ENCODE measurements at regions not wholly inside any gene's neighbourhood (a gene's known extent, or its start where the extent isn't known, plus 50 kb on each side); places are given as distances from the start of the nearest gene placed in this dataset.

- H3K27me3 ChIP-seq (ENCODE audit: insufficient read depth, low read length) = no peaks in the 10 kb centered on the region
- RAD21 ChIA-PET (ENCODE audit: low non-redundant PET in 1 of 2, low total read pairs in 2 of 2, uncharacterized antibody in 2 of 2, unreplicated experiment in 2 of 2) = no interaction called here
- H3K4me2 ChIP-seq (ENCODE audit: low read length) = no peak overlapping the region
- H3K27ac ChIP-seq (ENCODE audit: low read depth, low read length) = no peak overlapping the region
- H3K4me3 ChIP-seq (replicated peaks in 1 of 2; ENCODE audit: low read depth in 1 of 2, low read length in 2 of 2) = no peak overlapping the region
- no peaks in the 10 kb centered on the region for H3K4me1 ChIP-seq (ENCODE audit: control insufficient read depth in 1 of 2, insufficient read depth in 2 of 2, low read length in 2 of 2)
- H3K9ac ChIP-seq (ENCODE audit: low read length) = no peak overlapping the region
- H3K79me2 ChIP-seq (ENCODE audit: insufficient read depth, low read length) = no peaks in the 10 kb centered on the region
- DNase-seq (ENCODE audit: low read depth, low spot score) (no peak), ATAC-seq (no peak)
- no TSS peak for BruUV-seq (replicated peaks)
- intact Hi-C loops (cut with micrococcal nuclease) = no loop called here
- CTCF ChIA-PET = no interaction called here
- no peaks in the 10 kb centered on the region for H3K9me2 ChIP-seq (ENCODE audit: insufficient read depth)
- TF ChIP-seq YY1 (IDR thresholded peaks at IDR 0.05; ENCODE audit: extremely low read depth, insufficient replicate concordance, low read depth, low read length) (no peak), SIN3A (IDR thresholded peaks at IDR 0.05; ENCODE audit: low read depth) (no peak), RAD21 (IDR thresholded peaks at IDR 0.05; ENCODE audit: low read depth) (no peak), ZFX (IDR thresholded peaks at IDR 0.05) (no peak), SP1 (IDR thresholded peaks at IDR 0.05; ENCODE audit: low read depth) (no peak), TCF7L2 (IDR thresholded peaks at IDR 0.05; ENCODE audit: borderline replicate concordance, extremely low read depth, insufficient read depth, insufficient read length) (no peak), JUND (IDR thresholded peaks at IDR 0.05) (no peak), POLR2AphosphoS5 (IDR thresholded peaks at IDR 0.05; ENCODE audit: low read depth, low read length) (no peak)
- TF ChIP-seq, protein P1, sequence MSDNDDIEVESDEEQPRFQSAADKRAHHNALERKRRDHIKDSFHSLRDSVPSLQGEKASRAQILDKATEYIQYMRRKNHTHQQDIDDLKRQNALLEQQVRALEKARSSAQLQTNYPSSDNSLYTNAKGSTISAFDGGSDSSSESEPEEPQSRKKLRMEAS (IDR thresholded peaks at IDR 0.05) = no peak
- TF ChIP-seq, protein P2, sequence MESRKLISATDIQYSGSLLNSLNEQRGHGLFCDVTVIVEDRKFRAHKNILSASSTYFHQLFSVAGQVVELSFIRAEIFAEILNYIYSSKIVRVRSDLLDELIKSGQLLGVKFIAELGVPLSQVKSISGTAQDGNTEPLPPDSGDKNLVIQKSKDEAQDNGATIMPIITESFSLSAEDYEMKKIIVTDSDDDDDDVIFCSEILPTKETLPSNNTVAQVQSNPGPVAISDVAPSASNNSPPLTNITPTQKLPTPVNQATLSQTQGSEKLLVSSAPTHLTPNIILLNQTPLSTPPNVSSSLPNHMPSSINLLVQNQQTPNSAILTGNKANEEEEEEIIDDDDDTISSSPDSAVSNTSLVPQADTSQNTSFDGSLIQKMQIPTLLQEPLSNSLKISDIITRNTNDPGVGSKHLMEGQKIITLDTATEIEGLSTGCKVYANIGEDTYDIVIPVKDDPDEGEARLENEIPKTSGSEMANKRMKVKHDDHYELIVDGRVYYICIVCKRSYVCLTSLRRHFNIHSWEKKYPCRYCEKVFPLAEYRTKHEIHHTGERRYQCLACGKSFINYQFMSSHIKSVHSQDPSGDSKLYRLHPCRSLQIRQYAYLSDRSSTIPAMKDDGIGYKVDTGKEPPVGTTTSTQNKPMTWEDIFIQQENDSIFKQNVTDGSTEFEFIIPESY (IDR thresholded peaks at IDR 0.05; ENCODE audit: extremely low read depth, insufficient replicate concordance, low read length) = no peak
- TF ChIP-seq, protein P3, sequence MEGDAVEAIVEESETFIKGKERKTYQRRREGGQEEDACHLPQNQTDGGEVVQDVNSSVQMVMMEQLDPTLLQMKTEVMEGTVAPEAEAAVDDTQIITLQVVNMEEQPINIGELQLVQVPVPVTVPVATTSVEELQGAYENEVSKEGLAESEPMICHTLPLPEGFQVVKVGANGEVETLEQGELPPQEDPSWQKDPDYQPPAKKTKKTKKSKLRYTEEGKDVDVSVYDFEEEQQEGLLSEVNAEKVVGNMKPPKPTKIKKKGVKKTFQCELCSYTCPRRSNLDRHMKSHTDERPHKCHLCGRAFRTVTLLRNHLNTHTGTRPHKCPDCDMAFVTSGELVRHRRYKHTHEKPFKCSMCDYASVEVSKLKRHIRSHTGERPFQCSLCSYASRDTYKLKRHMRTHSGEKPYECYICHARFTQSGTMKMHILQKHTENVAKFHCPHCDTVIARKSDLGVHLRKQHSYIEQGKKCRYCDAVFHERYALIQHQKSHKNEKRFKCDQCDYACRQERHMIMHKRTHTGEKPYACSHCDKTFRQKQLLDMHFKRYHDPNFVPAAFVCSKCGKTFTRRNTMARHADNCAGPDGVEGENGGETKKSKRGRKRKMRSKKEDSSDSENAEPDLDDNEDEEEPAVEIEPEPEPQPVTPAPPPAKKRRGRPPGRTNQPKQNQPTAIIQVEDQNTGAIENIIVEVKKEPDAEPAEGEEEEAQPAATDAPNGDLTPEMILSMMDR (IDR thresholded peaks at IDR 0.05 in 2 of 3, conservative IDR thresholded peaks at IDR 0.05 in 1 of 3; ENCODE audit: borderline replicate concordance in 1 of 3, insufficient read depth in 1 of 3, low read depth in 2 of 3, low read length in 2 of 3) = no peak
- no peaks in the 10 kb centered on the region for H3K36me3 ChIP-seq (ENCODE audit: control insufficient read depth in 1 of 2, insufficient read depth in 2 of 2, low read length in 2 of 2)
- no peaks in the 10 kb centered on the region for H4K20me1 ChIP-seq (ENCODE audit: insufficient read depth)
- POLR2A ChIA-PET = no interaction called here
- peaks cover 35 to 50% of the 10 kb centered on the region in 2 experiments for H3K9me3 ChIP-seq (ENCODE audit: control insufficient read depth in 1 of 2, insufficient read depth in 1 of 2, low read depth in 1 of 2, low read length in 2 of 2)
- H2AFZ ChIP-seq (ENCODE audit: low read depth, low read length, poor library complexity, severe bottlenecking) = no peak overlapping the region
Measured at GRCh38 chr10:108582387-108582786, 1340.9 kb downstream of the XPNPEP1 start.

Measured in HCT116 (cell line).